HG03135 (cell line): ENCODE measurements at regions not wholly inside any gene's neighbourhood (a gene's known extent, or its start where the extent isn't known, plus 50 kb on each side); places are given as distances from the start of the nearest gene placed in this dataset.

Experiments
- ATAC-seq: cut with Tn5 transposase; IDR thresholded peaks from one replicate; pipeline ENCODE4 v1.9.1; 2021; ENCODE audit warnings: mild to moderate bottlenecking, moderate library complexity; ENCODE audit not compliant: unreplicated experiment

- ATAC-seq: no peak
Measured at GRCh38 chr10:29395409-29395808, 106.5 kb downstream of the LYZL1 start.

- ATAC-seq: no peak
Measured at GRCh38 chr10:29397221-29397620, 108.4 kb downstream of the LYZL1 start.

- no peak for ATAC-seq
Measured at GRCh38 chr10:29403208-29403607, 114.3 kb downstream of the LYZL1 start.

- no peak for ATAC-seq
Measured at GRCh38 chr10:29407280-29407858, 118.5 kb downstream of the LYZL1 start.
